SU-DHL-6 (cell line): ENCODE measurements at regions not wholly inside any gene's neighbourhood (a gene's known extent, or its start where the extent isn't known, plus 50 kb on each side); places are given as distances from the start of the nearest gene placed in this dataset.

ENCODE experiments used
- H2AFZ ChIP-seq: fragments of 200-600 bp; sonication (generic); 2 replicates; pipeline ENCODE4 v1.6.1; 2014; ENCODE audit warnings: low read depth, mild to moderate bottlenecking, moderate library complexity, mixed read lengths, antibody characterized with exemption, low read length; ENCODE audit not compliant: severe bottlenecking
- H3F3A ChIP-seq: fragments of 200-600 bp; shearing (Covaris generic); 2 replicates; pipeline ENCODE4 v1.6.0; 2016; ENCODE audit warnings: antibody characterized with exemption, mild to moderate bottlenecking; ENCODE audit not compliant: insufficient read depth
- H3K27ac ChIP-seq: fragments of 200-600 bp; sonication (generic); 2 replicates; pipeline ENCODE4 v1.5.1; 2016; ENCODE audit warnings: low read depth, mild to moderate bottlenecking, low read length, moderate library complexity, mixed read lengths
- H3K27me3 ChIP-seq: fragments of 200-600 bp; sonication (generic), shearing (Covaris generic); 2 replicates; pipeline ENCODE4 v1.6.0; 2014; ENCODE audit warnings: mild to moderate bottlenecking, low read length
- H3K36me3 ChIP-seq: fragments of 200-600 bp; sonication (generic); 2 replicates; pipeline ENCODE4 v1.6.1; 2014; ENCODE audit warnings: mild to moderate bottlenecking, low read length, mixed read lengths
- H3K4me2 ChIP-seq: fragments of 300-600, 200-600 bp; shearing (Covaris generic), sonication (generic); 2 replicates; pipeline ENCODE4 v1.6.0; 2014; ENCODE audit warnings: low read length, low read depth, mild to moderate bottlenecking; ENCODE audit not compliant: poor library complexity, severe bottlenecking
- H3K4me3 ChIP-seq: fragments of 200-600 bp; sonication (generic); 2 replicates; pipeline ENCODE4 v1.5.1; 2014; ENCODE audit warnings: antibody characterized with exemption, low read length, mild to moderate bottlenecking, mixed read lengths; ENCODE audit not compliant: insufficient read depth, poor library complexity, severe bottlenecking
- H3K79me2 ChIP-seq: fragments of 200-600 bp; sonication (generic); 2 replicates; pipeline ENCODE4 v1.6.1; 2014; ENCODE audit warnings: mild to moderate bottlenecking, low read length, moderate library complexity; ENCODE audit not compliant: insufficient read depth
- H3K9ac ChIP-seq: fragments of 200-600 bp; sonication (generic); 2 replicates; pipeline ENCODE4 v1.7.0; 2014; ENCODE audit warnings: mild to moderate bottlenecking, low read length
- H3K9me2 ChIP-seq: fragments of 200-600 bp; sonication (generic); replicated peaks from 2 replicates; pipeline ENCODE4 v1.6.1; 2014; ENCODE audit warnings: low read length; ENCODE audit not compliant: insufficient read depth
- H3K9me3 ChIP-seq: fragments of 200-600 bp; sonication (generic); 2 replicates; pipeline ENCODE4 v1.6.1; 2014; ENCODE audit warnings: low read length, mixed read lengths; ENCODE audit not compliant: insufficient read depth
- H4K20me1 ChIP-seq: fragments of 200-600 bp; sonication (generic); 2 replicates; pipeline ENCODE4 v1.6.1; 2014; ENCODE audit warnings: low read depth, mild to moderate bottlenecking, antibody characterized with exemption, low read length, moderate library complexity, mixed read lengths
- CTCF ChIP-seq: fragments of 200-600 bp; sonication (generic); IDR thresholded peaks from one replicate; pipeline ENCODE4 v1.5.1; 2017; ENCODE audit warnings: antibody characterized with exemption, mild to moderate bottlenecking, low read length, moderate library complexity; ENCODE audit not compliant: insufficient read depth, poor library complexity, severe bottlenecking
- EZH2phosphoT487 ChIP-seq: fragments of 200-600 bp; sonication (generic), shearing (Covaris generic); conservative IDR thresholded peaks from 2 replicates; pipeline ENCODE4 v1.6.1; 2018; ENCODE audit warnings: mild to moderate bottlenecking, antibody characterized with exemption, low read length, moderate library complexity, mixed read lengths

DNA sequence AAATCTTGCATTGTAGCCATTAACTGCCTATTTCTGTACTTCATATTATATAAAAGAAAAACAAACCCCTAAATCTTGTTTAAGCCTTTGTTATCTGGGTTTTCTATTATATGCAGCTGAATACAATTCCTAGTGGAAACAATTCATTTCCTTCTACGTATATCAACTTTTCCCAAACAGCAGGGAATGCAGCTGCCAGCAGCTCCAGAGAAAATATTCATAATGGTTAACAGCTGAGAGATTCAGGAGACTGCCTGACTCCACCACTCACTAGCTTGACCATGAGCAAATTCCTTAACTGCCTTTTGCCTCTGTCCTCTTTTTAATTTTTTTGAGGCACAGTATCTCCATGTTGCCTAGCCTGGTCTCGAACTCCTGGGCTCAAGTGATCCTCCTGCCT, 146.2 kb downstream of the SPATA18 start:
- H2AFZ ChIP-seq, result no peak overlapping the region
- H3K4me3 ChIP-seq, result no peak overlapping the region
- H4K20me1 ChIP-seq, result no peaks in the 10 kb centered on the region
- H3K27ac ChIP-seq, result no peak overlapping the region
- H3K9me3 ChIP-seq, result no peaks in the 10 kb centered on the region
- no peak overlapping the region for H3K4me2 ChIP-seq
- H3K79me2 ChIP-seq, result no peaks in the 10 kb centered on the region
- H3K36me3 ChIP-seq, result no peaks in the 10 kb centered on the region
- no peak overlapping the region for H3K9ac ChIP-seq
- H3K27me3 ChIP-seq, result no peaks in the 10 kb centered on the region
- no peaks in the 10 kb centered on the region for H3F3A ChIP-seq
- no peaks in the 10 kb centered on the region for H3K9me2 ChIP-seq
- TF ChIP-seq EZH2phosphoT487 (no peak), CTCF (no peak)

GRCh38 chr4:52198294-52198693, 147.2 kb downstream of the SPATA18 start:
- Histone ChIP-seq H3K9ac (no peak overlapping the region), H3K4me3 (no peak overlapping the region), H3K4me2 (no peak overlapping the region), H2AFZ (no peak overlapping the region), H4K20me1 (no peaks in the 10 kb centered on the region), H3K9me3 (no peaks in the 10 kb centered on the region), H3F3A (no peaks in the 10 kb centered on the region), H3K27ac (no peak overlapping the region), H3K27me3 (no peaks in the 10 kb centered on the region), H3K9me2 (no peaks in the 10 kb centered on the region), H3K79me2 (no peaks in the 10 kb centered on the region), H3K36me3 (no peaks in the 10 kb centered on the region)
- TF ChIP-seq EZH2phosphoT487 (no peak), CTCF (no peak)

GRCh38 chr4:52199574-52200338, 148.7 kb downstream of the SPATA18 start:
- no peaks in the 10 kb centered on the region for H4K20me1 ChIP-seq
- no peaks in the 10 kb centered on the region for H3K9me2 ChIP-seq
- H3K9ac ChIP-seq, result no peak overlapping the region
- no peak overlapping the region for H3K4me2 ChIP-seq
- H3K79me2 ChIP-seq, result no peaks in the 10 kb centered on the region
- TF ChIP-seq CTCF (no peak), EZH2phosphoT487 (no peak)
- no peaks in the 10 kb centered on the region for H3K36me3 ChIP-seq
- no peak overlapping the region for H3K4me3 ChIP-seq
- H3K27me3 ChIP-seq, result no peaks in the 10 kb centered on the region
- H3K9me3 ChIP-seq, result no peaks in the 10 kb centered on the region
- H3K27ac ChIP-seq, result no peak overlapping the region
- no peaks in the 10 kb centered on the region for H3F3A ChIP-seq
- H2AFZ ChIP-seq, result no peak overlapping the region
